ENCODE measurements at regions not wholly inside any gene's neighbourhood (a gene's known extent, or its start where the extent isn't known, plus 50 kb on each side); places are given as distances from the start of the nearest gene placed in this dataset.

DNA sequence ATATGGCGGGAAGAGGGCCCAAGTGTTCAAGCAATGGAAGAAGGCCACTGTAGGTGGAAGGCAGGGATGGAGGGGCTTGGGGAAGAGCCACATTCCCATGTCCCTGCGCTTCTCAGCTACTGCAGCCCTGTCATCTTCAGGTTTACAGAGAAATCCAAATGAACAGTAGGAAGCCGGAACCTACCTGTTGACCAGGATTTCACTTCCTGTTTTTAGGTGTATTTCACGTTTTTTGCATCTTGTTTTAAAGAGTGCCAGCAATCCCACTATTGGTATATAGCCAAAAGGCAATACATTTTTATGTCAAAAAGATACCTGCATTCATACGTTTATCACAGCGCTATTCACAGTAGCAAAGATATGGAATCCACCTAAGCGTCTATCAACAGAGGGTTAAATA is 159.2 kb downstream of the SLC35B3 start:
- Histone ChIP-seq H2AFZ (ENCODE audit: low read length) (no peak overlapping the region), H3K9ac (ENCODE audit: insufficient read depth, low read length) (no peak overlapping the region), H3K27me3 (ENCODE audit: control insufficient read depth, insufficient read depth, low read length) (no peaks in the 10 kb centered on the region), H3K9me3 (ENCODE audit: control insufficient read depth, insufficient read depth, low read depth, low read length) (no peaks in the 10 kb centered on the region), H3K27ac (ENCODE audit: insufficient read depth, low read length) (no peak overlapping the region), H3K36me3 (ENCODE audit: control insufficient read depth, insufficient read depth, low read length) (no peaks in the 10 kb centered on the region), H3K79me2 (ENCODE audit: control insufficient read depth, insufficient read depth, low read length) (no peaks in the 10 kb centered on the region), H3K4me3 (replicated peaks in 1 of 4; ENCODE audit: control extremely low read depth in 1 of 4, insufficient read depth in 1 of 4, low read depth in 3 of 4, low read length in 4 of 4) (no peak overlapping the region), H4K20me1 (ENCODE audit: control insufficient read depth, extremely low read depth, insufficient read depth, low read length) (no peaks in the 10 kb centered on the region), H3K4me2 (ENCODE audit: extremely low read depth, insufficient read depth, low read length) (no peak overlapping the region), H3K4me1 (ENCODE audit: control insufficient read depth, extremely low read depth, insufficient read depth, low read length) (no peaks in the 10 kb centered on the region)
- DNase-seq (ENCODE audit: low read depth in 2 of 2): no peak
- TF ChIP-seq, protein P1, sequence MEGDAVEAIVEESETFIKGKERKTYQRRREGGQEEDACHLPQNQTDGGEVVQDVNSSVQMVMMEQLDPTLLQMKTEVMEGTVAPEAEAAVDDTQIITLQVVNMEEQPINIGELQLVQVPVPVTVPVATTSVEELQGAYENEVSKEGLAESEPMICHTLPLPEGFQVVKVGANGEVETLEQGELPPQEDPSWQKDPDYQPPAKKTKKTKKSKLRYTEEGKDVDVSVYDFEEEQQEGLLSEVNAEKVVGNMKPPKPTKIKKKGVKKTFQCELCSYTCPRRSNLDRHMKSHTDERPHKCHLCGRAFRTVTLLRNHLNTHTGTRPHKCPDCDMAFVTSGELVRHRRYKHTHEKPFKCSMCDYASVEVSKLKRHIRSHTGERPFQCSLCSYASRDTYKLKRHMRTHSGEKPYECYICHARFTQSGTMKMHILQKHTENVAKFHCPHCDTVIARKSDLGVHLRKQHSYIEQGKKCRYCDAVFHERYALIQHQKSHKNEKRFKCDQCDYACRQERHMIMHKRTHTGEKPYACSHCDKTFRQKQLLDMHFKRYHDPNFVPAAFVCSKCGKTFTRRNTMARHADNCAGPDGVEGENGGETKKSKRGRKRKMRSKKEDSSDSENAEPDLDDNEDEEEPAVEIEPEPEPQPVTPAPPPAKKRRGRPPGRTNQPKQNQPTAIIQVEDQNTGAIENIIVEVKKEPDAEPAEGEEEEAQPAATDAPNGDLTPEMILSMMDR (conservative IDR thresholded peaks at IDR 0.05 in 1 of 2, IDR thresholded peaks at IDR 0.05 in 1 of 2; ENCODE audit: low read depth in 1 of 2, low read length in 2 of 2): no peak
- no peak for TF ChIP-seq EZH2 (IDR thresholded peaks at IDR 0.05; ENCODE audit: low read length, missing control alignments)

DNA sequence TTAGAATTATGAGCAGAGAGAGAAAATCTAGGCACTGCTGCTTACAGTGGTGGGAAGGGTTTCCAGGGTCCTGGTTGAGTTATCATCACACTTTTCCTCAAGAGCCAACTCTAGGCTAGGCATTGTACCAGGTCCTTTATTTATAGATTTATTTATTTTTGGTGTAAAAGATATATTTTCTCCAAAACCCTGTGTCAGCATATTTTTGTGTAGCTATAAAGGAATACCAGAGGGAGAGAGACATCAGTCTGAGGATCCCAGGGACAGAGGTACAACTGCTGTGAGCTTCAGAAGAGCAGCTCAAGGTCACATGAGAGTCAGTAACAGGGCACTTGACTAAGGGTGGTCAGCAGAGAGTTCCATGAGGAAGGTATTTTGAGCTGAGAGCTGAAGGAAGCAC is 159.7 kb downstream of the SLC35B3 start:
- H3K4me2 ChIP-seq (ENCODE audit: extremely low read depth, insufficient read depth, low read length): no peak overlapping the region
- H3K4me3 ChIP-seq (replicated peaks in 1 of 4; ENCODE audit: control extremely low read depth in 1 of 4, insufficient read depth in 1 of 4, low read depth in 3 of 4, low read length in 4 of 4): no peak overlapping the region
- no peaks in the 10 kb centered on the region for H3K79me2 ChIP-seq (ENCODE audit: control insufficient read depth, insufficient read depth, low read length)
- H3K27me3 ChIP-seq (ENCODE audit: control insufficient read depth, insufficient read depth, low read length): no peaks in the 10 kb centered on the region
- H3K9me3 ChIP-seq (ENCODE audit: control insufficient read depth, insufficient read depth, low read depth, low read length): no peaks in the 10 kb centered on the region
- no peaks in the 10 kb centered on the region for H4K20me1 ChIP-seq (ENCODE audit: control insufficient read depth, extremely low read depth, insufficient read depth, low read length)
- H3K27ac ChIP-seq (ENCODE audit: insufficient read depth, low read length): no peak overlapping the region
- H3K9ac ChIP-seq (ENCODE audit: insufficient read depth, low read length): no peak overlapping the region
- no peaks in the 10 kb centered on the region for H3K4me1 ChIP-seq (ENCODE audit: control insufficient read depth, extremely low read depth, insufficient read depth, low read length)
- H2AFZ ChIP-seq (ENCODE audit: low read length): no peak overlapping the region
- H3K36me3 ChIP-seq (ENCODE audit: control insufficient read depth, insufficient read depth, low read length): no peaks in the 10 kb centered on the region
- DNase-seq (ENCODE audit: low read depth in 2 of 2): no peak
- no peak for TF ChIP-seq EZH2 (IDR thresholded peaks at IDR 0.05; ENCODE audit: low read length, missing control alignments)
- TF ChIP-seq, protein P1 (conservative IDR thresholded peaks at IDR 0.05 in 1 of 2, IDR thresholded peaks at IDR 0.05 in 1 of 2; ENCODE audit: low read depth in 1 of 2, low read length in 2 of 2): no peak

DNA sequence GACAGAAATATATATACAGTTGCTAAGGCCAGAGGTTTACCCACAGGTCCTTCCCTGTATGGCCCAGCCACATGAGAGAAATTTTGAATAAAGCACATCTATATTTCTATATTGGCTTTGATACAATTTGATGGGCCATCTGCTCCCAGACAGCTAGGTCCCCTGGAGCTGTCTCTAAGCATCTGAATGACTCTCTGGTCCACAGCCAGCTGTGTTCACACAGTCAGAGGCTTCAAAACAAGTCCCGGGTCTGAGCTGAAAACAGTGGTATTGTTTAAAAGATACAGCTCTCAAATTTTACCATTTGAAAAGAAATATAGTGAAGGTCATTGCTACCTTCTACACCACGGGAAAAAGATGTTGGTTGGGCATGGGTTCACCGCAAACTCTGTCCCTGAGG is 161.1 kb downstream of the SLC35B3 start:
- no peaks in the 10 kb centered on the region for H3K27me3 ChIP-seq (ENCODE audit: control insufficient read depth, insufficient read depth, low read length)
- H3K9me3 ChIP-seq (ENCODE audit: control insufficient read depth, insufficient read depth, low read depth, low read length): no peaks in the 10 kb centered on the region
- H3K4me3 ChIP-seq (replicated peaks in 1 of 4; ENCODE audit: control extremely low read depth in 1 of 4, insufficient read depth in 1 of 4, low read depth in 3 of 4, low read length in 4 of 4): no peak overlapping the region
- no peak overlapping the region for H3K27ac ChIP-seq (ENCODE audit: insufficient read depth, low read length)
- no peaks in the 10 kb centered on the region for H3K4me1 ChIP-seq (ENCODE audit: control insufficient read depth, extremely low read depth, insufficient read depth, low read length)
- DNase-seq (ENCODE audit: low read depth in 2 of 2): no peak
- H3K36me3 ChIP-seq (ENCODE audit: control insufficient read depth, insufficient read depth, low read length): no peaks in the 10 kb centered on the region
- TF ChIP-seq, protein P1 (conservative IDR thresholded peaks at IDR 0.05 in 1 of 2, IDR thresholded peaks at IDR 0.05 in 1 of 2; ENCODE audit: low read depth in 1 of 2, low read length in 2 of 2): no peak
- TF ChIP-seq EZH2 (IDR thresholded peaks at IDR 0.05; ENCODE audit: low read length, missing control alignments): no peak
- H2AFZ ChIP-seq (ENCODE audit: low read length): no peak overlapping the region
- H3K79me2 ChIP-seq (ENCODE audit: control insufficient read depth, insufficient read depth, low read length): no peaks in the 10 kb centered on the region
- no peak overlapping the region for H3K4me2 ChIP-seq (ENCODE audit: extremely low read depth, insufficient read depth, low read length)
- H4K20me1 ChIP-seq (ENCODE audit: control insufficient read depth, extremely low read depth, insufficient read depth, low read length): no peaks in the 10 kb centered on the region
- H3K9ac ChIP-seq (ENCODE audit: insufficient read depth, low read length): no peak overlapping the region
